GM10248 (cell line): ENCODE measurements at regions not wholly inside any gene's neighbourhood (a gene's known extent, or its start where the extent isn't known, plus 50 kb on each side); places are given as distances from the start of the nearest gene placed in this dataset.

Source experiments
- CTCF ChIA-PET: fragments of 300-600 bp; sonication (Branson Sonifier 250); formaldehyde crosslinking; extraction: SDS; loops from one replicate; lab custom pipeline; 2021; ENCODE audit warnings: antibody characterized with exemption; lab: Yijun Ruan, JAX
- POLR2A ChIA-PET: fragments of 350-650 bp; sonication (Branson Sonifier 250); formaldehyde crosslinking; extraction: SDS; loops from one replicate; lab custom pipeline; 2020; ENCODE audit warnings: antibody characterized with exemption; lab: Yijun Ruan, JAX
- DNase-seq: peaks from one replicate; pipeline ENCODE4 v3.0.0; 2012; ENCODE audit errors: extremely low spot score
- TF ChIP-seq, protein P1 (sequence below): IDR thresholded peaks from 2 replicates; pipeline ENCODE4 v1.5.1; 2012; ENCODE audit warnings: mild to moderate bottlenecking, low read depth; ENCODE audit errors: extremely low read depth, missing control alignments, control extremely low read depth

DNA sequence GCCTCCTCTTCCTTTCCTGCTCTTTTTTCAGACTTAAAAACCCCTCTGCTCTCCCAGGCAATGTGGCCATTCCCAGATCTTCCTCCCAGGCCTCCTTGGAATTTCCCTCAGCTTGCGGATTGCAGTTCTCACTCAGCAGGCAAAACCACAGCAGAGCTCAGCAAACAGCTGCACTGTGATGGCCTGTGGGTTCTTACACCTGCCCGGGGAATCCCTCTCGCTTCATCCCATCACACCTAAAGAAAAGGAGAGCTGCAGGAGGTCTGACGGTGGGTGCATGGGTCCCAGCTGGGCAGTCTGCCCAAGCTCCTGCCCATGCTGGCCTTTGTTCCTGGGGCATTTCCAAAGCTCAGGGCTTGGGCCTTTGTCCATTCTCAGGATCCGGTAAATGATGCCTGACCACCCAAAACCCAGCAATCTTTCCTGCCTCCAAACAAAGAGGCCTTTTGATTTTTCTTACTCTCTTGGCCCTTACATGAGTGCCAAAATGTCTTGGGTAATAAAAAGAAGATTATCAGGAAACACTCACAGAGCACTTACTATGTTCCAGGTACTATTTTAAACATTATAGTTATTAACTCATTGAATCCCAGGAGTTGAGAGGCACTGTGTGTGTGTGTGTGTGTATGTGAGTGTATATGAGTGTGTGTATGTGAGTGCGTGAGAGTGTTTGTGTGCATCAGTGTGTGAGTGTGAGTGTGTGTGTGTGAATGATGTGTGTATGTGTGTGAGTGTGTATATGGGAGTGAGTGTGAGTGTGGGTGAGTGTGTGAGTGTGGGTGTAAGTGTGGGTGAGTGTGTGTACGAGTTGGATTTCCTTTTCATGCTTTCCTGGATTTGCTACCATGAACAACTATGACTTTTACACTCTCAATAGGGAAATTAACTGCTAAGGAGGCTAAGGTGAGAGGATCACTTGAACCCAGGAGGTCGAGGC, 64.5 kb upstream of the PODXL start:
- CTCF ChIA-PET, result interaction anchor here (1.0 kb wide), 1 partner anchor 69 kb away, joined by 3 read pairs; no protein-coding TSS in a partner anchor

GRCh38 chr7:131619336-131620305, 63.2 kb upstream of the PODXL start:
- no peak for DNase-seq
- CTCF ChIA-PET, result interaction anchor here (1.0 kb wide), 1 partner anchor 70 kb away, joined by 3 read pairs; no protein-coding TSS in a partner anchor
- TF ChIP-seq, protein P1, sequence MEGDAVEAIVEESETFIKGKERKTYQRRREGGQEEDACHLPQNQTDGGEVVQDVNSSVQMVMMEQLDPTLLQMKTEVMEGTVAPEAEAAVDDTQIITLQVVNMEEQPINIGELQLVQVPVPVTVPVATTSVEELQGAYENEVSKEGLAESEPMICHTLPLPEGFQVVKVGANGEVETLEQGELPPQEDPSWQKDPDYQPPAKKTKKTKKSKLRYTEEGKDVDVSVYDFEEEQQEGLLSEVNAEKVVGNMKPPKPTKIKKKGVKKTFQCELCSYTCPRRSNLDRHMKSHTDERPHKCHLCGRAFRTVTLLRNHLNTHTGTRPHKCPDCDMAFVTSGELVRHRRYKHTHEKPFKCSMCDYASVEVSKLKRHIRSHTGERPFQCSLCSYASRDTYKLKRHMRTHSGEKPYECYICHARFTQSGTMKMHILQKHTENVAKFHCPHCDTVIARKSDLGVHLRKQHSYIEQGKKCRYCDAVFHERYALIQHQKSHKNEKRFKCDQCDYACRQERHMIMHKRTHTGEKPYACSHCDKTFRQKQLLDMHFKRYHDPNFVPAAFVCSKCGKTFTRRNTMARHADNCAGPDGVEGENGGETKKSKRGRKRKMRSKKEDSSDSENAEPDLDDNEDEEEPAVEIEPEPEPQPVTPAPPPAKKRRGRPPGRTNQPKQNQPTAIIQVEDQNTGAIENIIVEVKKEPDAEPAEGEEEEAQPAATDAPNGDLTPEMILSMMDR, result no peak
- POLR2A ChIA-PET, result no interaction called here

More for the DNA sequence above, 64.5 kb upstream of the PODXL start:
- no peak for DNase-seq
- TF ChIP-seq, protein P1, result no peak
- POLR2A ChIA-PET, result no interaction called here

DNA sequence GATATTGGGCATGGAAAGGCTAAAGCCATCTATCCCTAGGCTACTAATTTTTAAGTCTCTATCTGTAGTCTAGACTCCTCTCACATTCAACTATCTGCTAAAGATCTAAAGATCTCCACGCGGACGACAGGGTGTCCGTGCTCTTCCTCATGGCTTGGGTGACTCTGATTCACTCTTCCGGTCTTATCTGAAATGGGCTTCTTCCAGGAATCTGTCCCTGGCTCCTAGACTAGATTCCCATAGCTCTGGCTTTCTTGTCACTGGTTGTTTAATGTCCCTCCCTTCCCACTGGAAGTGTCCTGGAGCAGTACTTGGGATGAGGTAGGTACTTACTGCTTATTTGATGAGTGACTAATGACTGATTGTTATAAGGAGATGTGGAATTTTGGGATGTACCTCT, 62.0 kb upstream of the PODXL start:
- ChIA-PET CTCF (no interaction called here), POLR2A (no interaction called here)
- no peak for DNase-seq
- TF ChIP-seq, protein P1, result no peak

DNA sequence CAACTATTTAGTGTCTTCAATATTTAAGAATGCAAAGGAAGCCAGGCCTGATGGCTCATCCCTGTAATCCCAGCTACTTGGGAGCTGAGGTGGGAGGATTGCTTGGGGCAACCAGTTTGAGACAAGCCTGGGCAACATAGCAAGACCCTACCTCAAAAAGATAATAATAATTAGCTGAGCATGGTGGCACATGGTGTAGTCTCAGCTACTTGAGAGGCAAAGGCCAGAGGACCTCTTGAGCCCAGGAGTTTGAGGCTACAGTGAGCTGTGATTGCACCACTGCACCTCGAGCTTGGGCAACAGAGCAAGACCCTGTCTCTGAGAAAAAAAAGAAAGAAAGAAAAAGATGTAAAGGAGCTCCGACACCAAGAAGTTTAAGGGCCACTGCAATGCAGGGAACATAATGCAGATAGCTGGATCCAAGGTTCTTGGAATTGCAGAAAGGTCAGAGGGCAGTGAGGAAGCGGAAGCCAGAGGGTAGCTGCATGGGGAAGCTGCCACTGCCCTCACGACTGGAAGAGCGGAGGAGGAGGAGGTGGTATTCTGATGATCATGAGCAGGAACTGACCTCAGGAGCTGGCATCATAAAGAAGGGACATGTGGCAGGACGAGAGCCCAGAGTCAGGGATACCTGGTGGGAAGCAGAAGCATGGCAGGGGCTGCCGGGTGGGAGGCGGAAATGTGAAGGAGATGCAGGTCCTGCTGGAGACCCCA, 60.2 kb upstream of the PODXL start:
- TF ChIP-seq, protein P1, result no peak
- CTCF ChIA-PET, result no interaction called here

GRCh38 chr7:131613909-131614308, 57.5 kb upstream of the PODXL start:
- CTCF ChIA-PET, result no interaction called here
- TF ChIP-seq, protein P1, result no peak
- DNase-seq, result no peak
- POLR2A ChIA-PET, result no interaction called here

More for the DNA sequence above, 60.2 kb upstream of the PODXL start:
- DNase-seq, result no peak
- POLR2A ChIA-PET, result no interaction called here
